ENCODE measurements at regions not wholly inside any gene's neighbourhood (a gene's known extent, or its start where the extent isn't known, plus 50 kb on each side); places are given as distances from the start of the nearest gene placed in this dataset.

DNA sequence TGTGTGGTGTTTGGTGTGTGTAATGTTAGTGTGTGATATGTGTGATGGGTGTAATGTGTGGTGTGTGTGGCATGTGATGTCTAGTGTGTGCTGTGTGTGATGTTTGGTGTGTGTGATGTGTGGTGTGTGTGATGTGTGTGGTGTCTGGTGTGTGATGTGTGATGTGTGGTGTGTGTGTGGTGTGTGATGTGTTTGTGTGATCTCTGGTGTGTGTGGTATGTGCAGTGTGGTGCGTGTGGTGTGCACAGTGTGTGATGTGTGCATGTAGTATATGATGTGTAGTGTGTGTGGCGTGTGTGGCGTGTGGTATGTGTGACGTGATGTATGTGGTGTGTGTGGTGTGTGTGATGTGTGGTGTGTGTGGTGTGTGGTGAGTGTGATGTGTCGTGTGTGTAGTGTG, 150.3 kb downstream of the TMEM18 start:
- Histone ChIP-seq H3K9me3 (ENCODE audit: control insufficient read depth in 1 of 2, insufficient read depth in 1 of 2, low read length in 2 of 2) (peaks cover 0 to 11% of the 10 kb centered on the region in 2 experiments), H3K27ac (ENCODE audit: low read depth in 1 of 2, low read length in 2 of 2) (no peak overlapping the region), H3K27me3 (ENCODE audit: control insufficient read depth in 1 of 2, insufficient read depth in 2 of 2, low read length in 2 of 2) (peaks cover 0 to 3% of the 10 kb centered on the region in 2 experiments), H3K4me3 (ENCODE audit: low read length) (no peak overlapping the region), H3K4me1 (ENCODE audit: insufficient read depth, low read length) (no peaks in the 10 kb centered on the region), H3K36me3 (ENCODE audit: insufficient read depth, low read length) (no peaks in the 10 kb centered on the region)
- Mint-ChIP-seq H3K27ac (no peak overlapping the region), H3K9me3 (peaks cover 6% of the 10 kb centered on the region), H3K27me3 (peaks cover 18% of the 10 kb centered on the region), H3K4me3 (no peak overlapping the region), H3K36me3 (ENCODE audit: low read depth) (no peaks in the 10 kb centered on the region), H3K4me1 (ENCODE audit: low read depth) (no peaks in the 10 kb centered on the region)
- TF ChIP-seq, protein P1, sequence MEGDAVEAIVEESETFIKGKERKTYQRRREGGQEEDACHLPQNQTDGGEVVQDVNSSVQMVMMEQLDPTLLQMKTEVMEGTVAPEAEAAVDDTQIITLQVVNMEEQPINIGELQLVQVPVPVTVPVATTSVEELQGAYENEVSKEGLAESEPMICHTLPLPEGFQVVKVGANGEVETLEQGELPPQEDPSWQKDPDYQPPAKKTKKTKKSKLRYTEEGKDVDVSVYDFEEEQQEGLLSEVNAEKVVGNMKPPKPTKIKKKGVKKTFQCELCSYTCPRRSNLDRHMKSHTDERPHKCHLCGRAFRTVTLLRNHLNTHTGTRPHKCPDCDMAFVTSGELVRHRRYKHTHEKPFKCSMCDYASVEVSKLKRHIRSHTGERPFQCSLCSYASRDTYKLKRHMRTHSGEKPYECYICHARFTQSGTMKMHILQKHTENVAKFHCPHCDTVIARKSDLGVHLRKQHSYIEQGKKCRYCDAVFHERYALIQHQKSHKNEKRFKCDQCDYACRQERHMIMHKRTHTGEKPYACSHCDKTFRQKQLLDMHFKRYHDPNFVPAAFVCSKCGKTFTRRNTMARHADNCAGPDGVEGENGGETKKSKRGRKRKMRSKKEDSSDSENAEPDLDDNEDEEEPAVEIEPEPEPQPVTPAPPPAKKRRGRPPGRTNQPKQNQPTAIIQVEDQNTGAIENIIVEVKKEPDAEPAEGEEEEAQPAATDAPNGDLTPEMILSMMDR (IDR thresholded peaks at IDR 0.05): no peak
- DNase-seq: no peak
- ChIA-PET POLR2A (no interaction called here), CTCF (no interaction called here)
- no peak for ATAC-seq (ENCODE audit: poor library complexity)
- intact Hi-C loops (cut with DNase I, micrococcal nuclease): loop anchor here in 1 of 2 experiments (5.0 kb wide), 1 partner anchor 1020 kb away; no protein-coding TSS in a partner anchor

DNA sequence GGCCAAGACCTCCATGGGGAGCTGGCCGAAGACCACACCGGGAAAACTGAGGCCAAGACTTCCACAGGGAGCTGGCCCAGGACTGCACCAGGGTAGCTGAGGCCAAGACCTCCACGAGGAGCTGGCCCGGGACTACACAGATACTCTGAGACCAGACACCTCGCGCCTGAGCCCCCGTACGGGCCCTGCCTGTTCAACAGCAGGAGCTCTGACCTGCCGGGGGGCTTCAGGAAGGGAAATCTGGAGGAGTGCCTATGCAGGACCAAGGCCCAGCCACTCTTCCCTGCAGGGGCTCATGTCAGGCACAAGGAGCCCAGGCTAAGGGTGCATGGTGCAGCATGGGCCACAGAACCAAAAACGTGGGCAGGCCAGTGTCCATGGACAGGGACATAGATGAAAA, 151.6 kb downstream of the TMEM18 start:
- Mint-ChIP-seq H3K27me3 (peaks cover 18% of the 10 kb centered on the region), H3K4me1 (ENCODE audit: low read depth) (no peaks in the 10 kb centered on the region), H3K27ac (no peak overlapping the region), H3K36me3 (ENCODE audit: low read depth) (no peaks in the 10 kb centered on the region), H3K4me3 (no peak overlapping the region), H3K9me3 (peaks cover 2% of the 10 kb centered on the region)
- intact Hi-C loops (cut with DNase I, micrococcal nuclease): loop anchor here in 1 of 2 experiments (5.0 kb wide), 1 partner anchor 1022 kb away; no protein-coding TSS in a partner anchor
- H3K4me1 ChIP-seq (ENCODE audit: insufficient read depth, low read length): no peaks in the 10 kb centered on the region
- DNase-seq: no peak
- H3K4me3 ChIP-seq (ENCODE audit: low read length): no peak overlapping the region
- H3K27ac ChIP-seq (ENCODE audit: low read depth in 1 of 2, low read length in 2 of 2): no peak overlapping the region
- peaks cover 0 to 3% of the 10 kb centered on the region in 2 experiments for H3K27me3 ChIP-seq (ENCODE audit: control insufficient read depth in 1 of 2, insufficient read depth in 2 of 2, low read length in 2 of 2)
- ATAC-seq (ENCODE audit: poor library complexity): no peak
- CTCF ChIA-PET: no interaction called here
- TF ChIP-seq, protein P1 (IDR thresholded peaks at IDR 0.05): no peak
- no peaks in the 10 kb centered on the region for H3K36me3 ChIP-seq (ENCODE audit: insufficient read depth, low read length)
- POLR2A ChIA-PET: no interaction called here
- H3K9me3 ChIP-seq (ENCODE audit: control insufficient read depth in 1 of 2, insufficient read depth in 1 of 2, low read length in 2 of 2): peaks cover 0 to 11% of the 10 kb centered on the region in 2 experiments

DNA sequence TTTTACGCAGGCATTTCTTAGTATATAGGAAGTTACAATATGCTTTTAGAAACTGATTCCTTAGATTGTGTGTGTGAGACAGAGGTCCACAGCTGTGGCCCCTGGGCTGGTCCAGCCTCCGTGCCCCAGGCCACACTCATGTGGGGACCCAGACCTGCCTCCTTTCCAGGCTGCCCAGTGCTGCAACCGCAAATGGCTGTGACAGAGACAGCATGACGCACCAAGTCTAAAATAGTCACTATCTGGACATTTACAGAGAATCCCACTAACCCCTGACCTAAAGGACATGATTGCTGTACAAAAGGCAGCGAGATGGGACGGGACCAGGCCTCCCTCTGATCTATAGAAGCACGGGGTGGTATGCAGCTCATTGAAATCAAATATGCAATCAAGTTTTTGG, 152.2 kb downstream of the TMEM18 start:
- peaks cover 0 to 11% of the 10 kb centered on the region in 2 experiments for H3K9me3 ChIP-seq (ENCODE audit: control insufficient read depth in 1 of 2, insufficient read depth in 1 of 2, low read length in 2 of 2)
- peaks cover 0 to 3% of the 10 kb centered on the region in 2 experiments for H3K27me3 ChIP-seq (ENCODE audit: control insufficient read depth in 1 of 2, insufficient read depth in 2 of 2, low read length in 2 of 2)
- intact Hi-C loops (cut with DNase I, micrococcal nuclease): loop anchor here in 1 of 2 experiments (5.0 kb wide), 1 partner anchor 1022 kb away; no protein-coding TSS in a partner anchor
- Mint-ChIP-seq H3K36me3 (ENCODE audit: low read depth) (no peaks in the 10 kb centered on the region), H3K27ac (no peak overlapping the region), H3K9me3 (peaks cover 2% of the 10 kb centered on the region), H3K4me1 (ENCODE audit: low read depth) (no peaks in the 10 kb centered on the region), H3K4me3 (no peak overlapping the region), H3K27me3 (peaks cover 18% of the 10 kb centered on the region)
- DNase-seq (no peak), ATAC-seq (ENCODE audit: poor library complexity) (no peak)
- H3K4me1 ChIP-seq (ENCODE audit: insufficient read depth, low read length): no peaks in the 10 kb centered on the region
- H3K4me3 ChIP-seq (ENCODE audit: low read length): no peak overlapping the region
- ChIA-PET POLR2A (no interaction called here), CTCF (no interaction called here)
- H3K27ac ChIP-seq (ENCODE audit: low read depth in 1 of 2, low read length in 2 of 2): no peak overlapping the region
- no peaks in the 10 kb centered on the region for H3K36me3 ChIP-seq (ENCODE audit: insufficient read depth, low read length)
- TF ChIP-seq, protein P1 (IDR thresholded peaks at IDR 0.05): no peak

All from CD4-positive, alpha-beta T cell (primary cell).